IMR-90 (cell line): ENCODE measurements at regions not wholly inside any gene's neighbourhood (a gene's known extent, or its start where the extent isn't known, plus 50 kb on each side); places are given as distances from the start of the nearest gene placed in this dataset.

Experiments
- ATAC-seq: fragments of 200-7000 bp; cut with Tn5 transposase; 2 replicates; pipeline ENCODE4 v1.9.1; 2020; ENCODE audit warnings: low read depth, mild to moderate bottlenecking, moderate library complexity
- BruUV-seq: library from RNA; stranded (reverse); fragments of 400-500 nt; replicated peaks from 2 replicates; lab custom pipeline; 2021; lab: Mats Ljungman, UMichigan
- CTCF ChIA-PET: fragments of 300-600 bp; formaldehyde crosslinking; extraction: SDS; loops from one replicate; lab custom pipeline; 2021; ENCODE audit warnings: antibody characterized with exemption; lab: Yijun Ruan, JAX
- POLR2A ChIA-PET: fragments of 300-600 bp; sonication (Branson Sonifier 250); formaldehyde crosslinking; loops from one replicate; lab custom pipeline; 2022; ENCODE audit warnings: antibody characterized with exemption; ENCODE audit not compliant: unreplicated experiment; lab: Charles Lee
- DNase-seq: peaks from one replicate; pipeline ENCODE4 v3.0.0; 2013
- H2AFZ ChIP-seq: replicated peaks from 2 replicates; pipeline ENCODE3; 2013; ENCODE audit warnings: low read length, mild to moderate bottlenecking; ENCODE audit not compliant: poor library complexity
- H2AK5ac ChIP-seq: 2 replicates; pipeline ENCODE4 v1.6.1; 2013; ENCODE audit warnings: low read depth, low read length, inconsistent platforms
- H2AK9ac ChIP-seq: replicated peaks from 2 replicates; pipeline ENCODE3; 2013; ENCODE audit warnings: mild to moderate bottlenecking, low read depth, low read length, moderate library complexity; ENCODE audit not compliant: poor library complexity
- H2BK120ac ChIP-seq: 2 replicates; pipeline ENCODE4 v1.6.1; 2013; ENCODE audit warnings: low read depth, low read length, inconsistent platforms
- H2BK15ac ChIP-seq: 3 replicates; pipeline ENCODE4 v1.6.1; 2013; ENCODE audit warnings: low read depth, low read length, inconsistent platforms
- H2BK20ac ChIP-seq: 2 replicates; pipeline ENCODE4 v1.6.1; 2013; ENCODE audit warnings: low read depth, mild to moderate bottlenecking, inconsistent platforms, low read length, moderate library complexity
- H2BK5ac ChIP-seq: 2 replicates; pipeline ENCODE4 v1.6.1; 2013; ENCODE audit warnings: mild to moderate bottlenecking, low read depth, low read length, inconsistent platforms; ENCODE audit not compliant: poor library complexity, severe bottlenecking
- H3K14ac ChIP-seq: replicated peaks from 2 replicates; pipeline ENCODE4 v1.6.1; 2013; ENCODE audit warnings: low read depth, low read length, inconsistent platforms
- H3K18ac ChIP-seq: 2 replicates; pipeline ENCODE4 v1.6.1; 2013; ENCODE audit warnings: low read depth, low read length, control low read depth
- H3K23ac ChIP-seq: 2 replicates; pipeline ENCODE4 v1.6.1; 2013; ENCODE audit warnings: low read depth, low read length, inconsistent platforms
- H3K27ac ChIP-seq: 2 replicates; pipeline ENCODE4 v1.5.1; 2013; ENCODE audit warnings: mild to moderate bottlenecking, control low read depth, low read length; ENCODE audit not compliant: insufficient read depth
- H3K27me3 ChIP-seq: 2 replicates; pipeline ENCODE4 v1.6.1; 2013; ENCODE audit warnings: low read length; ENCODE audit not compliant: control insufficient read depth, insufficient read depth
- H3K36me3 ChIP-seq: 2 replicates; pipeline ENCODE4 v1.6.1; 2013; ENCODE audit warnings: low read length, mixed read lengths; ENCODE audit not compliant: control insufficient read depth, insufficient read depth
- H3K4ac ChIP-seq: 2 replicates; pipeline ENCODE4 v1.6.1; 2013; ENCODE audit warnings: low read depth, low read length, inconsistent platforms
- H3K4me1 ChIP-seq: 2 replicates; pipeline ENCODE4 v1.6.1; 2013; ENCODE audit warnings: low read length, mixed read lengths; ENCODE audit not compliant: control insufficient read depth, insufficient read depth
- H3K4me2 ChIP-seq: 2 replicates; pipeline ENCODE4 v1.6.1; 2013; ENCODE audit warnings: low read depth, mild to moderate bottlenecking, control low read depth, low read length, moderate library complexity
- H3K4me3 ChIP-seq: 2 replicates; pipeline ENCODE4 v1.5.1; 2013; ENCODE audit warnings: low read depth, mild to moderate bottlenecking, control low read depth, low read length, moderate library complexity; ENCODE audit not compliant: insufficient read depth
- H3K56ac ChIP-seq: 2 replicates; pipeline ENCODE4 v1.6.1; 2013; ENCODE audit warnings: low read length, inconsistent platforms; ENCODE audit not compliant: insufficient read depth; ENCODE audit errors: extremely low read depth
- H3K79me1 ChIP-seq, 2 experiments: 2 replicates each; pipeline ENCODE4 v1.6.1; 2013; ENCODE audit warnings: low read length in 2 of 2, inconsistent platforms in 1 of 2, low read depth in 1 of 2
- H3K9ac ChIP-seq: 2 replicates; pipeline ENCODE4 v1.6.1; 2013; ENCODE audit warnings: low read depth, low read length, control low read depth
- H3K9me1 ChIP-seq: 2 replicates; pipeline ENCODE4 v1.6.1; 2013; ENCODE audit warnings: low read length, inconsistent platforms; ENCODE audit not compliant: insufficient read depth
- H3K9me3 ChIP-seq: 2 replicates; pipeline ENCODE4 v1.6.1; 2013; ENCODE audit warnings: low read length; ENCODE audit not compliant: control insufficient read depth, insufficient read depth
- H4K20me1 ChIP-seq: 2 replicates; pipeline ENCODE4 v1.6.1; 2013; ENCODE audit warnings: low read length, inconsistent platforms; ENCODE audit not compliant: insufficient read depth
- H4K5ac ChIP-seq: 2 replicates; pipeline ENCODE4 v1.6.1; 2013; ENCODE audit warnings: mild to moderate bottlenecking, low read depth, low read length, control low read depth
- H4K8ac ChIP-seq, 2 experiments: 2 replicates each; pipeline ENCODE4 v1.6.1; 2013; ENCODE audit warnings: low read depth in 2 of 2, low read length in 2 of 2, control low read depth in 1 of 2, inconsistent platforms in 1 of 2
- H4K91ac ChIP-seq: 2 replicates; pipeline ENCODE4 v1.6.1; 2013; ENCODE audit warnings: low read depth, low read length, inconsistent platforms; ENCODE audit not compliant: insufficient read depth
- CEBPB ChIP-seq: IDR thresholded peaks from 2 replicates; pipeline ENCODE4 v1.6.1; 2012; ENCODE audit warnings: low read depth, low read length, improper control_type of control experiment
- CHD1 ChIP-seq: IDR thresholded peaks from 2 replicates; pipeline ENCODE4 v1.6.1; 2012; ENCODE audit warnings: low read depth, low read length, improper control_type of control experiment
- WGBS, 2 experiments: methylation state at CpG; one replicate each; pipeline versions ENCODE4 v1.1.5 to v1.1.7; 2013; ENCODE audit warnings: missing lambda C conversion rate in 2 of 2; ENCODE audit not compliant: insufficient read length in 1 of 2; ENCODE audit errors: extremely low coverage in 2 of 2; 5-methylcytosine and 5-hydroxymethylcytosine counted together
- dilution Hi-C: fragments of 300-500 bp; cut with HindIII; formaldehyde crosslinking; loops from one replicate; pipeline ENCODE4 v1.14.3; 2018; ENCODE audit warnings: low sequenced_read_pairs; ENCODE audit not compliant: unreplicated experiment
- in situ Hi-C: fragments of 300-500 bp; cut with MboI; formaldehyde crosslinking; loops from 3 replicates; pipeline ENCODE4 v1.14.3; 2019; ENCODE audit warnings: low sequenced_read_pairs, inconsistent platforms, mixed read lengths
- intact Hi-C: fragments of 100-400 bp; cut with micrococcal nuclease; formaldehyde crosslinking; loops from 2 replicates; pipeline ENCODE4 v1.10.0; 2022

- Histone ChIP-seq H3K79me1 (no peaks in the 10 kb centered on the region; a peak in 1 of 4 replicates), H2BK20ac (peak overlapping the region; percentile 18; the same call in 1 of the 2 replicates), H2BK15ac (peak overlapping the region; percentile 43; the same call in 2 of the 3 replicates), H3K4me3 (no peak overlapping the region), H3K23ac (0 out of 2 replicates have a peak overlapping the region, but pooled peaks have one; percentile 31), H3K56ac (no peak overlapping the region), H3K36me3 (no peaks in the 10 kb centered on the region), H4K8ac (0 out of 4 replicates have a peak overlapping the region, but pooled peaks of 1 of the 2 experiments have one; percentile 3), H3K27me3 (no peaks in the 10 kb centered on the region), H3K4me1 (peaks cover 9% of the 10 kb centered on the region), H4K91ac (peak overlapping the region; percentile 33; the same call in 1 of the 2 replicates), H2AK9ac (no peak overlapping the region), H4K5ac (no peak overlapping the region), H2AFZ (no peak overlapping the region), H3K14ac (0 out of 2 replicates have a peak overlapping the region, but pooled peaks have one; percentile 9), H3K4me2 (no peak overlapping the region), H3K4ac (peak overlapping the region; percentile 44), H3K9ac (no peak overlapping the region), H2BK5ac (no peak overlapping the region), H3K27ac (no peak overlapping the region), H3K9me3 (no peaks in the 10 kb centered on the region), H3K9me1 (peaks cover 9% of the 10 kb centered on the region), H2AK5ac (peak overlapping the region; percentile 31), H2BK120ac (peak overlapping the region; percentile 58), H4K20me1 (no peaks in the 10 kb centered on the region), H3K18ac (peak overlapping the region; percentile 38; the same call in 1 of the 2 replicates)
- dilution Hi-C loops, result no loop called here
- no peak for TF ChIP-seq CHD1
- TF ChIP-seq CEBPB, result 0 out of 2 replicates have a peak, but pooled peaks have one; percentile 6
- POLR2A ChIA-PET, result no interaction called here
- DNase-seq (no peak), ATAC-seq (no peak)
- WGBS, 2 experiments, result 80% methylated on average over 2 of the region's 6 CpGs; no CpG with 5 or more reads in 1 of the 2 experiments
- in situ Hi-C loops, result loop anchor here (25.0 kb wide), 1 partner anchor 620 kb away; no protein-coding TSS in a partner anchor
- intact Hi-C loops, result no loop called here
- CTCF ChIA-PET, result no interaction called here
- BruUV-seq, result no TSS peak
Observed at GRCh38 chr2:150617351-150617978, 130.0 kb upstream of the RND3 start.
